Epithelial cell of proximal tubule (primary cell): ENCODE measurements at regions not wholly inside any gene's neighbourhood (a gene's known extent, or its start where the extent isn't known, plus 50 kb on each side); places are given as distances from the start of the nearest gene placed in this dataset.

ENCODE experiments used
- DNase-seq: peaks from one replicate; pipeline ENCODE4 v3.0.0-alpha.2; 2011; ENCODE audit warnings: low read depth
- H3K4me3 ChIP-seq: 2 replicates; pipeline ENCODE4 v1.5.1; 2011; ENCODE audit warnings: low read depth, mild to moderate bottlenecking, low read length
- CTCF ChIP-seq: conservative IDR thresholded peaks from 2 replicates; pipeline ENCODE4 v1.5.1; 2012; ENCODE audit warnings: low read depth, mild to moderate bottlenecking, low read length

GRCh38 chr21:15442743-15443469, 286.9 kb upstream of the USP25 start:
- no peak overlapping the region for H3K4me3 ChIP-seq
- no peak for DNase-seq
- TF ChIP-seq CTCF, result no peak

GRCh38 chr21:15443740-15444117, 286.1 kb upstream of the USP25 start:
- no peak overlapping the region for H3K4me3 ChIP-seq
- no peak for TF ChIP-seq CTCF
- DNase-seq, result no peak

- DNase-seq, result no peak
- no peak overlapping the region for H3K4me3 ChIP-seq
- no peak for TF ChIP-seq CTCF
These were observed 285.4 kb upstream of the USP25 start for GRCh38 chr21:15444118-15444960.

- no peak overlapping the region for H3K4me3 ChIP-seq
- TF ChIP-seq CTCF, result no peak
- DNase-seq, result no peak
These were observed 284.5 kb upstream of the USP25 start for GRCh38 chr21:15445327-15445726.

GRCh38 chr21:15446223-15446622, 283.6 kb upstream of the USP25 start:
- no peak for DNase-seq
- no peak for TF ChIP-seq CTCF
- no peak overlapping the region for H3K4me3 ChIP-seq

- TF ChIP-seq CTCF, result no peak
- H3K4me3 ChIP-seq, result no peak overlapping the region
- no peak for DNase-seq
These were observed 280.2 kb upstream of the USP25 start for GRCh38 chr21:15449556-15449955.
